Calu3 (cell line): ENCODE measurements at regions not wholly inside any gene's neighbourhood (a gene's known extent, or its start where the extent isn't known, plus 50 kb on each side); places are given as distances from the start of the nearest gene placed in this dataset.

Source experiments
- BruUV-seq: library from RNA; stranded (reverse); fragments of 400-500 nt; replicated peaks from 2 replicates; lab custom pipeline; 2021; lab: Mats Ljungman, UMichigan
- CTCF ChIA-PET: fragments of 300-600 bp; sonication (Branson Sonifier 250); formaldehyde crosslinking; loops from one replicate; lab custom pipeline; 2022; ENCODE audit warnings: antibody characterized with exemption; lab: Charles Lee
- DNase-seq: peaks from one replicate; pipeline ENCODE4 v3.0.0; 2022
- H3K27ac Mint-ChIP-seq: one replicate; pipeline ENCODE4 v1.8.0; 2022; ENCODE audit warnings: mixed read lengths; ENCODE audit not compliant: unreplicated experiment
- H3K27me3 Mint-ChIP-seq: one replicate; pipeline ENCODE4 v1.8.0; 2022; ENCODE audit warnings: mixed read lengths; ENCODE audit not compliant: unreplicated experiment
- H3K36me3 Mint-ChIP-seq: one replicate; pipeline ENCODE4 v1.8.0; 2022; ENCODE audit warnings: mild to moderate bottlenecking, moderate library complexity, mixed read lengths; ENCODE audit not compliant: insufficient read depth, unreplicated experiment
- H3K4me1 Mint-ChIP-seq: one replicate; pipeline ENCODE4 v1.8.0; 2022; ENCODE audit warnings: mild to moderate bottlenecking, low read depth, mixed read lengths; ENCODE audit not compliant: unreplicated experiment
- H3K4me3 Mint-ChIP-seq: one replicate; pipeline ENCODE4 v1.8.0; 2022; ENCODE audit warnings: mild to moderate bottlenecking, low read depth, moderate library complexity, mixed read lengths; ENCODE audit not compliant: unreplicated experiment
- H3K9me3 Mint-ChIP-seq: one replicate; pipeline ENCODE4 v1.8.0; 2022; ENCODE audit warnings: low read depth, mixed read lengths; ENCODE audit not compliant: unreplicated experiment
- intact Hi-C: fragments of 100-400 bp; cut with micrococcal nuclease; formaldehyde crosslinking; loops from one replicate; pipeline ENCODE4 v1.10.0; 2022; ENCODE audit not compliant: unreplicated experiment
- TF ChIP-seq, protein P1 (sequence below): fragments of 200-600 bp; IDR thresholded peaks from one replicate; pipeline ENCODE4 v1.8.0; 2022; ENCODE audit warnings: antibody characterized with exemption; ENCODE audit not compliant: unreplicated experiment

DNA sequence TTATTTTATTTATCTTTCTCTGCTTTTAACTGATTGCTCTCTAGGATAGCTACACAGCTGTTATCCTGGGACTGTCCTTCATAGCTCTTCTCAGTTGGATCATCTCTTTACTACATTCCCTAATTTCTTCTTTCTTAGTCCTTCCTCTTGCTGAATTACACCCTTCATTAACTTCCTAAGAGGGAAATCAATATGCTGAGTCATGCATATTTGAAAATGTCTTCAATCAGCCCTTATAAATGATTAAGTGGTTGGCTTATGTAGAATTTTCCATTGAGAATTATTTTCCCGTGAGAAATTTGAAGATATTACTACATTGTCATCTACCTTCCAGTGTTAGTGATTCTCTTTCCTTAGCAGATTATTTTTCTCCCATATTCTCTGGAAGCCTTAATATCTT, 214.2 kb downstream of the SOCS6 start:
- no peak overlapping the region for H3K4me3 Mint-ChIP-seq
- TF ChIP-seq, protein P1, sequence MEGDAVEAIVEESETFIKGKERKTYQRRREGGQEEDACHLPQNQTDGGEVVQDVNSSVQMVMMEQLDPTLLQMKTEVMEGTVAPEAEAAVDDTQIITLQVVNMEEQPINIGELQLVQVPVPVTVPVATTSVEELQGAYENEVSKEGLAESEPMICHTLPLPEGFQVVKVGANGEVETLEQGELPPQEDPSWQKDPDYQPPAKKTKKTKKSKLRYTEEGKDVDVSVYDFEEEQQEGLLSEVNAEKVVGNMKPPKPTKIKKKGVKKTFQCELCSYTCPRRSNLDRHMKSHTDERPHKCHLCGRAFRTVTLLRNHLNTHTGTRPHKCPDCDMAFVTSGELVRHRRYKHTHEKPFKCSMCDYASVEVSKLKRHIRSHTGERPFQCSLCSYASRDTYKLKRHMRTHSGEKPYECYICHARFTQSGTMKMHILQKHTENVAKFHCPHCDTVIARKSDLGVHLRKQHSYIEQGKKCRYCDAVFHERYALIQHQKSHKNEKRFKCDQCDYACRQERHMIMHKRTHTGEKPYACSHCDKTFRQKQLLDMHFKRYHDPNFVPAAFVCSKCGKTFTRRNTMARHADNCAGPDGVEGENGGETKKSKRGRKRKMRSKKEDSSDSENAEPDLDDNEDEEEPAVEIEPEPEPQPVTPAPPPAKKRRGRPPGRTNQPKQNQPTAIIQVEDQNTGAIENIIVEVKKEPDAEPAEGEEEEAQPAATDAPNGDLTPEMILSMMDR: no peak
- intact Hi-C loops: no loop called here
- peaks cover 16% of the 10 kb centered on the region for H3K4me1 Mint-ChIP-seq
- peak overlapping the region; percentile 7 for H3K27ac Mint-ChIP-seq
- BruUV-seq: no TSS peak
- CTCF ChIA-PET: no interaction called here
- DNase-seq: no peak
- H3K9me3 Mint-ChIP-seq: no peaks in the 10 kb centered on the region
- H3K36me3 Mint-ChIP-seq: no peaks in the 10 kb centered on the region
- no peaks in the 10 kb centered on the region for H3K27me3 Mint-ChIP-seq

DNA sequence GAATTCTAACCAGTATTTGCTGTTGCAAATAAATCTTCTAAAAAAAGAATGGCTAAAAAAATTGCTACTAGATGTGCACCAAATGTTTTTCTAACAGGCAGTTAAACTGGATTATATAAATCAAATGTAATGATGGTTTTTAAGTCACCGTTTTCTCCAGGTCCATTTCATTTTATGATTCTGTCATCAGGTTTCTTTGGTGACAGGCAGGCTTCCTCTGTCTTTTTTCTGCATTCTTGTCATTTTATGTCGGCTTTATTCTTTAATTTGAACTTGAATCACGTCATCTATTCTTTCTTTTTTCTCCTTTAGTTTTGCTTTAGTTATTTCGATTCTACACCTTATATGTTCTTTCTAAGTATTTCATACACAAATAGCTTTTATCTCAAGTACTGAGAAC, 212.5 kb downstream of the SOCS6 start:
- CTCF ChIA-PET: no interaction called here
- intact Hi-C loops: no loop called here
- TF ChIP-seq, protein P1: no peak
- H3K4me3 Mint-ChIP-seq: no peak overlapping the region
- no peaks in the 10 kb centered on the region for H3K36me3 Mint-ChIP-seq
- no peaks in the 10 kb centered on the region for H3K27me3 Mint-ChIP-seq
- no peak overlapping the region for H3K27ac Mint-ChIP-seq
- H3K9me3 Mint-ChIP-seq: no peaks in the 10 kb centered on the region
- DNase-seq: no peak
- H3K4me1 Mint-ChIP-seq: peaks cover 16% of the 10 kb centered on the region
- BruUV-seq: no TSS peak

DNA sequence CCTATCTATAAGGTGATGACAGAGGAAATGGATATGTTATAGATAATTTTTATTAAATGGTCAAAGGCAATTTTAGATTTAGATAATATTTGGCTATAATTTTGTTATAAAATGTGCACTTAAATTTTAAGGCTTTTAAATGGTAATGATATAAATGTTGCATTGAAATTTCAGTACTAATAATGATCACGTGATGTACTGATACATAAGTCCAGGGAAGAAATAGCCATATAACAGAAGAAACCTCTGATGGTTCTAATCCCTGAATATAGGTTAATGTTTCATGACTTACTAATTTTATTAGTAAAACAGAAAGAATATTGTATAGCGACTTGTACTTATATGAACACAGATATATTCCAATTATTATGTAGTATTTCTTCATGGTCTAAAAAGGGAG, 211.9 kb downstream of the SOCS6 start:
- H3K36me3 Mint-ChIP-seq: no peaks in the 10 kb centered on the region
- H3K27ac Mint-ChIP-seq: no peak overlapping the region

DNA sequence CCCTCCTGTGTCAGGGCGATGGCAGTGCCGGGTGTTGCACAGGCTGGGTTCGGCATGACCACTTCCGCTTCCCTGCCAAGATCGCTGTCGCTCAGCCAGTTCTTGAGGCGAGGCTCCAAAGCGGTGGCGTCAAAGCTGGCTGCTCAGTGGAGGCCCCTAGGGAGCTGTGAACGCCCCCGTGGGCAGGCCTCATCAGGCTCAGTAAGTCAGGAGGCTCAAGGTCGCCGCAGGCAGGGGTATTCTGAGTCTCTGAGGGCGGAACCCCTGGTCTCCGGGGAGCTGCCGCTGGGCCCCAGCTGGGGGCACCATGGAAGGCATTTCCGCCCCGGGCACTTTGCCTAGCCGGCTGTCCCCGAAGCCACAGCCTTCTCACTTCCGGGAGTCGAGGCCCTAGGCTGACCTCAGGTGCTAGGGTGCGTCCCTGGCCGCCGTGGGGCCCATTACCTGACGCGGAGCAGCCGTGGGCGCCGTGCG, 210.4 kb downstream of the SOCS6 start:
- no peaks in the 10 kb centered on the region for H3K9me3 Mint-ChIP-seq
- DNase-seq: no peak
- no peak overlapping the region for H3K27ac Mint-ChIP-seq
- CTCF ChIA-PET: interaction anchor here (0.6 kb wide), 1 partner anchor 37 kb away, joined by 3 read pairs; no protein-coding TSS in a partner anchor
- no peaks in the 10 kb centered on the region for H3K27me3 Mint-ChIP-seq
- peaks cover 16% of the 10 kb centered on the region for H3K4me1 Mint-ChIP-seq
- intact Hi-C loops: loop anchor here (10.0 kb wide), 2 partner anchors 286 to 886 kb away; no protein-coding TSS in a partner anchor
- TF ChIP-seq, protein P1: no peak
- no peak overlapping the region for H3K4me3 Mint-ChIP-seq
- H3K36me3 Mint-ChIP-seq: no peaks in the 10 kb centered on the region
- BruUV-seq: no TSS peak

More for the DNA sequence above, 211.9 kb downstream of the SOCS6 start:
- H3K9me3 Mint-ChIP-seq: no peaks in the 10 kb centered on the region
- BruUV-seq: no TSS peak
- H3K4me3 Mint-ChIP-seq: no peak overlapping the region
- TF ChIP-seq, protein P1: no peak
- intact Hi-C loops: no loop called here
- DNase-seq: no peak
- H3K27me3 Mint-ChIP-seq: no peaks in the 10 kb centered on the region
- CTCF ChIA-PET: no interaction called here
- peaks cover 16% of the 10 kb centered on the region for H3K4me1 Mint-ChIP-seq
